MCF 10A (cell line): ENCODE measurements at regions not wholly inside any gene's neighbourhood (a gene's known extent, or its start where the extent isn't known, plus 50 kb on each side); places are given as distances from the start of the nearest gene placed in this dataset.

Experiments
- BruUV-seq: library from RNA; stranded (reverse); fragments of 400-500 nt; replicated peaks from 2 replicates; lab custom pipeline; 2021; lab: Mats Ljungman, UMichigan
- CTCF ChIA-PET: fragments of 300-600 bp; sonication (Branson Sonifier 250); formaldehyde crosslinking; extraction: SDS; loops from one replicate; lab custom pipeline; 2021; ENCODE audit warnings: antibody characterized with exemption, inconsistent platforms; lab: Yijun Ruan, JAX
- POLR2A ChIA-PET: fragments of 300-600, 350-650 bp; sonication (Branson Sonifier 250); formaldehyde crosslinking; extraction: SDS; loops from one replicate; lab custom pipeline; 2020; ENCODE audit warnings: antibody characterized with exemption, inconsistent platforms; lab: Yijun Ruan, JAX
- DNase-seq: peaks from one replicate; pipeline ENCODE4 v3.0.0-alpha.2; 2018; ENCODE audit not compliant: unreplicated experiment
- H3K27ac Mint-ChIP-seq: one replicate; pipeline ENCODE4 v1.8.0; 2022; ENCODE audit warnings: mild to moderate bottlenecking, low read depth, mixed read lengths; ENCODE audit not compliant: unreplicated experiment
- H3K27me3 Mint-ChIP-seq: one replicate; pipeline ENCODE4 v1.8.0; 2022; ENCODE audit warnings: mixed read lengths; ENCODE audit not compliant: insufficient read depth, unreplicated experiment
- H3K36me3 Mint-ChIP-seq: one replicate; pipeline ENCODE4 v1.8.0; 2022; ENCODE audit warnings: mild to moderate bottlenecking, moderate library complexity, mixed read lengths; ENCODE audit not compliant: insufficient read depth, unreplicated experiment
- H3K4me1 Mint-ChIP-seq: one replicate; pipeline ENCODE4 v1.8.0; 2022; ENCODE audit warnings: mixed read lengths; ENCODE audit not compliant: insufficient read depth, unreplicated experiment
- H3K4me3 Mint-ChIP-seq: one replicate; pipeline ENCODE4 v1.8.0; 2022; ENCODE audit warnings: mild to moderate bottlenecking, moderate library complexity, mixed read lengths; ENCODE audit not compliant: unreplicated experiment
- H3K9me3 Mint-ChIP-seq: one replicate; pipeline ENCODE4 v1.8.0; 2022; ENCODE audit warnings: mixed read lengths; ENCODE audit not compliant: unreplicated experiment
- intact Hi-C: fragments of 100-400 bp; cut with micrococcal nuclease; formaldehyde crosslinking; loops from 2 replicates; pipeline ENCODE4 v1.14.1; 2022
- TF ChIP-seq, protein P1 (sequence below): fragments of 200-600 bp; IDR thresholded peaks from one replicate; pipeline ENCODE4 v1.8.0; 2022; ENCODE audit warnings: antibody characterized with exemption, mild to moderate bottlenecking; ENCODE audit not compliant: unreplicated experiment

DNA sequence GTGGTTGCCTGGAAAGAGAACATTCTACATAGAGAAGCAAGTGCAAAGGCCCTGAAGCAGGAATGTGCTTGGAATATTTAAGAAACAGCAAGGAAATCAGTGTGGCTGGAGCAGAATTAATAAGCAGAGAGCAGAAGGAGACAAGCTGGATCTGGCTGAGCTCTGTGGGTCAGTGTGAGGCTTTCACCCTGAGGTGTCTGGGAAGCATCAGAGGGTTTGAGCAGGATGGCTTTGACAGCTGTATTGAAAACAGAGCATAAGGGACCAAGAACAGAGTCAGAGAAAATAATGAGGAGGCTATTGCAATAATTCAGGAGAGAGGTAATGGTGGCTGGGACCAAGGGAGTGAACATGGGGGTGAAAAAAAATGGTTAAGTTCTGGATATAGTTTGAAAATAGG lies 199.6 kb downstream of the NXPE2 start:
- BruUV-seq, result no TSS peak
- no peak for DNase-seq
- ChIA-PET CTCF (interaction anchor here (0.6 kb wide), 1 partner anchor 50 kb away, joined by 4 read pairs; no protein-coding TSS in a partner anchor), POLR2A (interaction anchor here (1.1 kb wide), 1 partner anchor 13 kb away, joined by 3 read pairs; no protein-coding TSS in a partner anchor)
- intact Hi-C loops, result no loop called here
- no peaks in the 10 kb centered on the region for H3K9me3 Mint-ChIP-seq
- H3K27ac Mint-ChIP-seq, result no peak overlapping the region
- TF ChIP-seq, protein P1, sequence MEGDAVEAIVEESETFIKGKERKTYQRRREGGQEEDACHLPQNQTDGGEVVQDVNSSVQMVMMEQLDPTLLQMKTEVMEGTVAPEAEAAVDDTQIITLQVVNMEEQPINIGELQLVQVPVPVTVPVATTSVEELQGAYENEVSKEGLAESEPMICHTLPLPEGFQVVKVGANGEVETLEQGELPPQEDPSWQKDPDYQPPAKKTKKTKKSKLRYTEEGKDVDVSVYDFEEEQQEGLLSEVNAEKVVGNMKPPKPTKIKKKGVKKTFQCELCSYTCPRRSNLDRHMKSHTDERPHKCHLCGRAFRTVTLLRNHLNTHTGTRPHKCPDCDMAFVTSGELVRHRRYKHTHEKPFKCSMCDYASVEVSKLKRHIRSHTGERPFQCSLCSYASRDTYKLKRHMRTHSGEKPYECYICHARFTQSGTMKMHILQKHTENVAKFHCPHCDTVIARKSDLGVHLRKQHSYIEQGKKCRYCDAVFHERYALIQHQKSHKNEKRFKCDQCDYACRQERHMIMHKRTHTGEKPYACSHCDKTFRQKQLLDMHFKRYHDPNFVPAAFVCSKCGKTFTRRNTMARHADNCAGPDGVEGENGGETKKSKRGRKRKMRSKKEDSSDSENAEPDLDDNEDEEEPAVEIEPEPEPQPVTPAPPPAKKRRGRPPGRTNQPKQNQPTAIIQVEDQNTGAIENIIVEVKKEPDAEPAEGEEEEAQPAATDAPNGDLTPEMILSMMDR, result no peak
- H3K4me1 Mint-ChIP-seq, result no peaks in the 10 kb centered on the region
- no peak overlapping the region for H3K4me3 Mint-ChIP-seq
- H3K27me3 Mint-ChIP-seq, result no peaks in the 10 kb centered on the region
- H3K36me3 Mint-ChIP-seq, result no peaks in the 10 kb centered on the region

DNA sequence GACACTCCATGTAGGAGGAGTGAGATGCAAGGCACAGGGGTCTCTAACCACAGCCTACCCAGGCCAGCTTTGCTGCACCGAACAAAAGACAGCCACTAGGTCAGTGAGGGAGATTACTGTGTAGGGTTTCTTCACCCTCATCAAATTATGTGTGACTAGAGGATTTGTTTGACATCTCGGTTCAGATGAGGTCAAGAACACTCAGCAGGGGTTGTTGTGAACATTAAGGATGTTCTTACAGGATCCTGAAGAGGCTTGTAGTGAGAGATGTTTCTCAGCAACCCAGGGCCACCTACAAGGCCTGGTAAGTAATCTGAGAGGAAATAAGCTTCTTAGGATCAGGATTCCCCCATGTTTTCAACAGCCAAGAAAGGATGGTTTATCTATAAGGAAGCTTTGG lies 202.1 kb downstream of the NXPE2 start:
- ChIA-PET CTCF (interaction anchor here (0.5 to 3.9 kb wide), 2 partner anchors 10 to 12 kb away, joined by 3 to 14 read pairs; no protein-coding TSS in a partner anchor), POLR2A (no interaction called here)
- TF ChIP-seq, protein P1, result no peak
- no TSS peak for BruUV-seq
- Mint-ChIP-seq H3K36me3 (no peaks in the 10 kb centered on the region), H3K4me3 (no peak overlapping the region), H3K9me3 (no peaks in the 10 kb centered on the region), H3K4me1 (no peaks in the 10 kb centered on the region), H3K27ac (no peak overlapping the region), H3K27me3 (no peaks in the 10 kb centered on the region)
- intact Hi-C loops, result no loop called here
- no peak for DNase-seq

DNA sequence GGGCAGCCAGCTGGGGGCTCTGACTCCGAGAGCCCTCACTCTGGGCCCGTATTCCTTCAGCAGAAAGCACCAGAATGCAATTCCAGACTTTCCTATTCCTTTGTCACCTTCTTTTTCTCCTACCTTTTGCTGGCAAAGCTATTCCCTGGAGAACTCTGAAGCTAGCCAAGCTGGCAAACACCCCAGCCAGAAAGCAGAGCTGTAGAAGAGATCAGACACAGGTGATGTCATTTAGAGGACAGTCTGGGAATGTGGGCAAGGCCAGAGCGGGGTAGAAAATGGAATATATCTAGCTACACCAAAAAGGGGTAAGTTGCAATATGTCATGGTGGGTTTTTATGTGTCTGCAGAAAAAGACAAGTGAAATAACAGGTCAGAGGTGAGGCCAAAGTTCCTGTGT lies 205.1 kb downstream of the NXPE2 start:
- no peak overlapping the region for H3K4me3 Mint-ChIP-seq
- no peaks in the 10 kb centered on the region for H3K36me3 Mint-ChIP-seq
- no peak for DNase-seq
- no TSS peak for BruUV-seq
- peaks cover 9% of the 10 kb centered on the region for H3K4me1 Mint-ChIP-seq
- TF ChIP-seq, protein P1, result no peak
- no peak overlapping the region for H3K27ac Mint-ChIP-seq
- POLR2A ChIA-PET, result no interaction called here
- CTCF ChIA-PET, result interaction anchor here (3.9 kb wide), 1 partner anchor 9 kb away, joined by 14 read pairs; no protein-coding TSS in a partner anchor
- no peaks in the 10 kb centered on the region for H3K9me3 Mint-ChIP-seq
- intact Hi-C loops, result no loop called here
- no peaks in the 10 kb centered on the region for H3K27me3 Mint-ChIP-seq

DNA sequence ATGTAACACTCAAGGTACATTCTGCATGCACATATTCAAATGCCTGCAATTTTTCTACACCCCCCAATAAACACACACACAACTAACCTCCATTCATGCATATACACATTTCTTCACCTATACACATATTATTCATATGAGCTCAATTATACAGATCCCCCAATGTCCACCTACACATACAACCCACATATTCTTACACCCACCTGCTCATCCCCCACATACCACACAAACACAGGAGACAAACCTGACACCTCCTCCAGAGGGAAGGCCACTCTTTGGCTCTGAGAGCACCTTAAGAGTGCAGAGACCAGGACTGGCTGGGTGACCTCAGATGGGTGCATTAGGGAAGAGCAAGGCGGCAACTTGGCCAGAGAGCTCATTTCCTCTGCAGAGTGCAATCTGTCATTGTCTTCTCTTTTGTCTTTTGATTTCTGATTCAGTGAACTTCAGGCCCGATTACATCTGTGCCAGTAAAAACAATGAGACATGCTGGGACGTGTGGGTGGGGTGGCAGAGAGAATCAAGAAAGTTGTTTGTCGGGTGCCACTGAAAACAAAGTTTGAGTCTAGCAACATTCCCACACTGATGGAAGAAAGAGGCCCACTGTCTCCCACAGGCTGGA lies 208.4 kb downstream of the NXPE2 start:
- H3K36me3 Mint-ChIP-seq, result no peaks in the 10 kb centered on the region
- peaks cover 9% of the 10 kb centered on the region for H3K4me1 Mint-ChIP-seq
- no peaks in the 10 kb centered on the region for H3K27me3 Mint-ChIP-seq
- H3K9me3 Mint-ChIP-seq, result no peaks in the 10 kb centered on the region
- TF ChIP-seq, protein P1, result no peak
- peak; percentile 53 for DNase-seq
- intact Hi-C loops, result no loop called here
- H3K27ac Mint-ChIP-seq, result no peak overlapping the region
- ChIA-PET POLR2A (no interaction called here), CTCF (no interaction called here)
- no peak overlapping the region for H3K4me3 Mint-ChIP-seq
- no TSS peak for BruUV-seq
